BJ (cell line): ENCODE measurements at regions not wholly inside any gene's neighbourhood (a gene's known extent, or its start where the extent isn't known, plus 50 kb on each side); places are given as distances from the start of the nearest gene placed in this dataset.

Source experiments
- CTCF ChIA-PET: fragments of 350-600 bp; formaldehyde crosslinking; extraction: SDS; loops from one replicate; lab custom pipeline; 2021; ENCODE audit warnings: antibody characterized with exemption, inconsistent platforms; lab: Yijun Ruan, JAX
- POLR2A ChIA-PET: fragments of 300-600 bp; sonication (Branson Sonifier 250); formaldehyde crosslinking; extraction: SDS; loops from one replicate; lab custom pipeline; 2021; ENCODE audit warnings: antibody characterized with exemption; lab: Charles Lee
- DNase-seq: peaks from one replicate; pipeline ENCODE4 v3.0.0-alpha.2; 2011; ENCODE audit warnings: low read depth
- H3K27me3 ChIP-seq: 2 replicates; pipeline ENCODE4 v1.6.0; 2011; ENCODE audit warnings: low read length; ENCODE audit not compliant: control insufficient read depth, insufficient read depth
- H3K36me3 ChIP-seq: 2 replicates; pipeline ENCODE4 v1.5.1; 2011; ENCODE audit warnings: low read length; ENCODE audit not compliant: control insufficient read depth, insufficient read depth
- H3K4me3 ChIP-seq: 2 replicates; pipeline ENCODE4 v1.5.1; 2011; ENCODE audit warnings: low read depth, mild to moderate bottlenecking, control low read depth, low read length
- CTCF ChIP-seq: IDR thresholded peaks from 2 replicates; pipeline ENCODE4 v1.5.1; 2011; ENCODE audit warnings: low read depth, mild to moderate bottlenecking, control low read depth, inconsistent platforms, low read length, moderate library complexity; ENCODE audit not compliant: insufficient read depth

GRCh38 chr9:88049677-88050307 is 75.5 kb upstream of the CDK20 start:
- H3K27me3 ChIP-seq: no peaks in the 10 kb centered on the region; the same call in 1 of the 2 replicates
- no peak for DNase-seq
- ChIA-PET CTCF (interaction anchor here (0.7 to 1.5 kb wide), 3 partner anchors 8 to 16 kb away, joined by 3 to 4 read pairs (median 4); no protein-coding TSS in a partner anchor), POLR2A (no interaction called here)
- no peak overlapping the region for H3K4me3 ChIP-seq
- H3K36me3 ChIP-seq: no peaks in the 10 kb centered on the region
- TF ChIP-seq CTCF: no peak

- H3K4me3 ChIP-seq: no peak overlapping the region
- CTCF ChIA-PET: no interaction called here
- H3K36me3 ChIP-seq: no peaks in the 10 kb centered on the region
- no peak for TF ChIP-seq CTCF
- no peaks in the 10 kb centered on the region; the same call in 1 of the 2 replicates for H3K27me3 ChIP-seq
- DNase-seq: no peak
- POLR2A ChIA-PET: no interaction called here
These were observed 72.2 kb upstream of the CDK20 start for GRCh38 chr9:88046542-88046941.

GRCh38 chr9:88045686-88046085 is 71.4 kb upstream of the CDK20 start:
- TF ChIP-seq CTCF: no peak
- Histone ChIP-seq H3K36me3 (no peaks in the 10 kb centered on the region), H3K4me3 (no peak overlapping the region), H3K27me3 (no peaks in the 10 kb centered on the region; the same call in 1 of the 2 replicates)
- ChIA-PET CTCF (no interaction called here), POLR2A (no interaction called here)
- no peak for DNase-seq

- POLR2A ChIA-PET: no interaction called here
- Histone ChIP-seq H3K36me3 (no peaks in the 10 kb centered on the region), H3K27me3 (no peaks in the 10 kb centered on the region; the same call in 1 of the 2 replicates), H3K4me3 (no peak overlapping the region)
- CTCF ChIA-PET: no interaction called here
- TF ChIP-seq CTCF: no peak
- no peak for DNase-seq
These were observed 69.9 kb upstream of the CDK20 start for GRCh38 chr9:88044200-88044599.

- CTCF ChIA-PET: no interaction called here
- TF ChIP-seq CTCF: no peak
These were observed 69.3 kb upstream of the CDK20 start for GRCh38 chr9:88043647-88044046.

More at GRCh38 chr9:88043647-88044046, 69.3 kb upstream of the CDK20 start:
- no peak for DNase-seq
- Histone ChIP-seq H3K27me3 (no peaks in the 10 kb centered on the region; the same call in 1 of the 2 replicates), H3K36me3 (no peaks in the 10 kb centered on the region), H3K4me3 (no peak overlapping the region)
- POLR2A ChIA-PET: no interaction called here
